Liver (tissue), 3 donors: ENCODE measurements at regions not wholly inside any gene's neighbourhood (a gene's known extent, or its start where the extent isn't known, plus 50 kb on each side); places are given as distances from the start of the nearest gene placed in this dataset.

ENCODE experiments used
- EGR1 ChIP-seq, 2 donors: IDR thresholded peaks; 2 replicates each; pipeline ENCODE4 v1.6.1; 2016 to 2018; ENCODE audit warnings: antibody characterized with exemption in 2 of 2, low read depth in 2 of 2
- FOXA2 ChIP-seq: IDR thresholded peaks from 2 replicates; pipeline ENCODE4 v1.6.1; 2016; ENCODE audit warnings: antibody characterized with exemption
- GABPA ChIP-seq, 2 donors: IDR thresholded peaks in 1 of 2; conservative IDR thresholded peaks in 1 of 2; 2 replicates each; pipeline ENCODE4 v1.6.1; 2016; ENCODE audit warnings: antibody characterized with exemption in 2 of 2, mild to moderate bottlenecking in 1 of 2, moderate library complexity in 1 of 2
- RAD21 ChIP-seq, 2 donors: IDR thresholded peaks; 2 replicates each; pipeline ENCODE4 v1.6.1; 2016; ENCODE audit warnings: antibody characterized with exemption in 2 of 2, mild to moderate bottlenecking in 2 of 2
- RXRA ChIP-seq, 2 donors: IDR thresholded peaks; 2 replicates each; pipeline ENCODE4 v1.6.1; 2017 to 2018; ENCODE audit warnings: antibody characterized with exemption in 2 of 2, mild to moderate bottlenecking in 1 of 2
- SP1 ChIP-seq: IDR thresholded peaks from 2 replicates; pipeline ENCODE4 v1.6.1; 2018; ENCODE audit warnings: antibody characterized with exemption, mild to moderate bottlenecking
- TAF1 ChIP-seq: conservative IDR thresholded peaks from 2 replicates; pipeline ENCODE4 v1.6.1; 2016; ENCODE audit warnings: antibody characterized with exemption, mild to moderate bottlenecking
- YY1 ChIP-seq: IDR thresholded peaks from 2 replicates; pipeline ENCODE4 v1.6.1; 2016; ENCODE audit warnings: antibody characterized with exemption, mild to moderate bottlenecking
- TF ChIP-seq, protein P1 (sequence below): fragments of 150-350 bp; IDR thresholded peaks from 2 replicates; pipeline ENCODE4 v1.5.1; 2017; ENCODE audit warnings: improper control_type of control experiment, low read depth, low read length; ENCODE audit not compliant: missing input control
- TF ChIP-seq, protein P2 (sequence below): IDR thresholded peaks from 2 replicates; pipeline ENCODE4 v1.6.1; 2016; ENCODE audit warnings: antibody characterized with exemption, mild to moderate bottlenecking
- TF ChIP-seq, protein P3 (sequence below): IDR thresholded peaks from 2 replicates; pipeline ENCODE4 v1.6.1; 2016; ENCODE audit warnings: antibody characterized with exemption
- TF ChIP-seq, protein P4 (sequence below): IDR thresholded peaks from 2 replicates; pipeline ENCODE4 v1.6.1; 2016; ENCODE audit warnings: antibody characterized with exemption
- TF ChIP-seq, protein P5 (sequence below): IDR thresholded peaks from 2 replicates; pipeline ENCODE4 v1.6.1; 2016; ENCODE audit warnings: antibody characterized with exemption
- donor health status: healthy.
- donor health status: healthy.

DNA sequence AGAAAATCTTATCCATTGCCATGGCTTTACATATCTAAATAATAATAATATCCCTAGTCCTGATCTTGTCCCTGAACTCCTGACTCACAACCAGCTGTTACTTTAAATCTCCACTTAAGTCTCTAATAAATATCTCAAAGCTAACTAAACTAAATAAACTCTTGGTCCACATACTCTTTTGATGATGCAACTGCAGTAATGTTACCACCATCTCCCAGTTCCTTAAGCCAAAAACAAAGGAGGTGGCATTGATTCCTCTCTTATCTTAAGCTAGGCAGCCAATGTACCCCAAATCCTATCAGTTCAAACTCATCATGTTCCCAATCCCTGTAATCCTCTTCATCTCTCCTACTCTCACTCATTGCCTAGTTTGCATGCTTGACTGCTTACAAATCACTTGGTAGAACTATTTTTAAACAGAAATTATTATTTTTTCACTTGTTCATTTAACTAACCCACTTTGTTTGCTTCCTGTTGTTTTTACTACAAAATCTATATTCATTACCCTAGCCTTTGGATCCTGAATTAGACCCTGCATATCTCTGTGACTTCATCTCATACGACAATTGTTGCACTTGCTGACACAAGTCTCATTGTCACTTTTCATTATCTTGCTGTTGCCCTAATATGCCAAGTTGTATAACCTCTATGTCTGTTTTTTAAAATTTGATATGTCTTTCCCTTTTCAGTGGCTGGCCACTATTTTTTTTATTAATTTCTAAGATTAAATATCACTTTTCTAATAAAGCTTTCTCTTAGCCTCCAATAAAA lies 462.2 kb downstream of the ZPLD1 start:
- TF ChIP-seq, protein P1, sequence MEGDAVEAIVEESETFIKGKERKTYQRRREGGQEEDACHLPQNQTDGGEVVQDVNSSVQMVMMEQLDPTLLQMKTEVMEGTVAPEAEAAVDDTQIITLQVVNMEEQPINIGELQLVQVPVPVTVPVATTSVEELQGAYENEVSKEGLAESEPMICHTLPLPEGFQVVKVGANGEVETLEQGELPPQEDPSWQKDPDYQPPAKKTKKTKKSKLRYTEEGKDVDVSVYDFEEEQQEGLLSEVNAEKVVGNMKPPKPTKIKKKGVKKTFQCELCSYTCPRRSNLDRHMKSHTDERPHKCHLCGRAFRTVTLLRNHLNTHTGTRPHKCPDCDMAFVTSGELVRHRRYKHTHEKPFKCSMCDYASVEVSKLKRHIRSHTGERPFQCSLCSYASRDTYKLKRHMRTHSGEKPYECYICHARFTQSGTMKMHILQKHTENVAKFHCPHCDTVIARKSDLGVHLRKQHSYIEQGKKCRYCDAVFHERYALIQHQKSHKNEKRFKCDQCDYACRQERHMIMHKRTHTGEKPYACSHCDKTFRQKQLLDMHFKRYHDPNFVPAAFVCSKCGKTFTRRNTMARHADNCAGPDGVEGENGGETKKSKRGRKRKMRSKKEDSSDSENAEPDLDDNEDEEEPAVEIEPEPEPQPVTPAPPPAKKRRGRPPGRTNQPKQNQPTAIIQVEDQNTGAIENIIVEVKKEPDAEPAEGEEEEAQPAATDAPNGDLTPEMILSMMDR: no peak
- TF ChIP-seq, protein P2, sequence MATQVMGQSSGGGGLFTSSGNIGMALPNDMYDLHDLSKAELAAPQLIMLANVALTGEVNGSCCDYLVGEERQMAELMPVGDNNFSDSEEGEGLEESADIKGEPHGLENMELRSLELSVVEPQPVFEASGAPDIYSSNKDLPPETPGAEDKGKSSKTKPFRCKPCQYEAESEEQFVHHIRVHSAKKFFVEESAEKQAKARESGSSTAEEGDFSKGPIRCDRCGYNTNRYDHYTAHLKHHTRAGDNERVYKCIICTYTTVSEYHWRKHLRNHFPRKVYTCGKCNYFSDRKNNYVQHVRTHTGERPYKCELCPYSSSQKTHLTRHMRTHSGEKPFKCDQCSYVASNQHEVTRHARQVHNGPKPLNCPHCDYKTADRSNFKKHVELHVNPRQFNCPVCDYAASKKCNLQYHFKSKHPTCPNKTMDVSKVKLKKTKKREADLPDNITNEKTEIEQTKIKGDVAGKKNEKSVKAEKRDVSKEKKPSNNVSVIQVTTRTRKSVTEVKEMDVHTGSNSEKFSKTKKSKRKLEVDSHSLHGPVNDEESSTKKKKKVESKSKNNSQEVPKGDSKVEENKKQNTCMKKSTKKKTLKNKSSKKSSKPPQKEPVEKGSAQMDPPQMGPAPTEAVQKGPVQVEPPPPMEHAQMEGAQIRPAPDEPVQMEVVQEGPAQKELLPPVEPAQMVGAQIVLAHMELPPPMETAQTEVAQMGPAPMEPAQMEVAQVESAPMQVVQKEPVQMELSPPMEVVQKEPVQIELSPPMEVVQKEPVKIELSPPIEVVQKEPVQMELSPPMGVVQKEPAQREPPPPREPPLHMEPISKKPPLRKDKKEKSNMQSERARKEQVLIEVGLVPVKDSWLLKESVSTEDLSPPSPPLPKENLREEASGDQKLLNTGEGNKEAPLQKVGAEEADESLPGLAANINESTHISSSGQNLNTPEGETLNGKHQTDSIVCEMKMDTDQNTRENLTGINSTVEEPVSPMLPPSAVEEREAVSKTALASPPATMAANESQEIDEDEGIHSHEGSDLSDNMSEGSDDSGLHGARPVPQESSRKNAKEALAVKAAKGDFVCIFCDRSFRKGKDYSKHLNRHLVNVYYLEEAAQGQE: no peak
- TF ChIP-seq RAD21 (IDR thresholded peaks at IDR 0.05) (no peak), RXRA (IDR thresholded peaks at IDR 0.05) (no peak), EGR1 (IDR thresholded peaks at IDR 0.05; ENCODE audit: low read depth in 2 of 2) (no peak), TAF1 (no peak), GABPA (IDR thresholded peaks at IDR 0.05 in 1 of 2, conservative IDR thresholded peaks at IDR 0.05 in 1 of 2) (no peak), YY1 (no peak), SP1 (no peak), FOXA2 (no peak)
- TF ChIP-seq, protein P3, sequence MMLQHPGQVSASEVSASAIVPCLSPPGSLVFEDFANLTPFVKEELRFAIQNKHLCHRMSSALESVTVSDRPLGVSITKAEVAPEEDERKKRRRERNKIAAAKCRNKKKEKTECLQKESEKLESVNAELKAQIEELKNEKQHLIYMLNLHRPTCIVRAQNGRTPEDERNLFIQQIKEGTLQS: no peak
- TF ChIP-seq, protein P4, sequence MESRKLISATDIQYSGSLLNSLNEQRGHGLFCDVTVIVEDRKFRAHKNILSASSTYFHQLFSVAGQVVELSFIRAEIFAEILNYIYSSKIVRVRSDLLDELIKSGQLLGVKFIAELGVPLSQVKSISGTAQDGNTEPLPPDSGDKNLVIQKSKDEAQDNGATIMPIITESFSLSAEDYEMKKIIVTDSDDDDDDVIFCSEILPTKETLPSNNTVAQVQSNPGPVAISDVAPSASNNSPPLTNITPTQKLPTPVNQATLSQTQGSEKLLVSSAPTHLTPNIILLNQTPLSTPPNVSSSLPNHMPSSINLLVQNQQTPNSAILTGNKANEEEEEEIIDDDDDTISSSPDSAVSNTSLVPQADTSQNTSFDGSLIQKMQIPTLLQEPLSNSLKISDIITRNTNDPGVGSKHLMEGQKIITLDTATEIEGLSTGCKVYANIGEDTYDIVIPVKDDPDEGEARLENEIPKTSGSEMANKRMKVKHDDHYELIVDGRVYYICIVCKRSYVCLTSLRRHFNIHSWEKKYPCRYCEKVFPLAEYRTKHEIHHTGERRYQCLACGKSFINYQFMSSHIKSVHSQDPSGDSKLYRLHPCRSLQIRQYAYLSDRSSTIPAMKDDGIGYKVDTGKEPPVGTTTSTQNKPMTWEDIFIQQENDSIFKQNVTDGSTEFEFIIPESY: no peak
- TF ChIP-seq, protein P5, sequence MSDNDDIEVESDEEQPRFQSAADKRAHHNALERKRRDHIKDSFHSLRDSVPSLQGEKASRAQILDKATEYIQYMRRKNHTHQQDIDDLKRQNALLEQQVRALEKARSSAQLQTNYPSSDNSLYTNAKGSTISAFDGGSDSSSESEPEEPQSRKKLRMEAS: no peak
